ENCODE measurements at regions not wholly inside any gene's neighbourhood (a gene's known extent, or its start where the extent isn't known, plus 50 kb on each side); places are given as distances from the start of the nearest gene placed in this dataset.

DNA sequence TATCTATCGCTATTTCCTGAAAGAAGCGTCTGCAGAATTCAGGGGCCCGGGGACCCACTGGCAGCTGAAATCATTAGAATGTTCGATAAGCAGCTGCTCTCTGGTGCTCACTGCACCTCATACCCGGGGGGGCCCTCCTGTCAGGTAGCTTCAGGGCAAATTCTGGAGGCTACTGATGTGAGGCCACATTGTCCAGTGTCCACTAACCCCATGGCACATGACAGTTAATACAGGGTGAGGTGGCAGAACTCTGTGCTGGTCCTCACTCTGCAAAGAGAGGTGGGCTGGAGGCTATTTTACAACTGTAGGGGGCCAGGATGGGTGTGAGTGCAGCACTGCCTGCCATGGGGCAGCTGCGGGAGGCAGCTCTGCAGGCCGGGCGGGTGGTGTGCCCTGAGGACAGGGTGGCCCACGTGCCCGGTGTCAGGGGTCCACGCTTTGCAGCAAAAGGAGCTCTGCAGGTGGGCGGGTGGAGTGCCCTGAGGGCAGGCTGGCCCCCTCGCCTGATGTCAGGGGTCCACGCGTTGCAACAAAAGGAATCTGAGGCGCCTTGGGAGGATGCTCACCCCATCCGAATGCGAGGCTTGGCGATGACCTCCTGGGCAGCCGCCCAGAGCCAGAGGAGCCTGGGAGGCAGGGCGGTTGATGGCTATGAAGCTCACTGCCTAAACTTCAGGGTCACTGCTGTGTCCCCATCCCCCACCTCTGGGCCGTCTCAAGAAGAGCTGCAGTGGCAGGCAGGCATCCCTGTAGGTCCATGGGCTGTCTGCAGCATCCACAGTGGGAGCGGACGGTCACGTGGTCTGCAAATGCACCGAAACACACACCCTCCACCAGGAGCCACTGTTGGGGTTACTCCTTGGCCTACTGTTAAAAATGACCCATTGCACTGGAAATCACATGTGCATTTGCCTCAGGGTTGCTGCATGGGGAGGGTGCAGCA, 207.0 kb upstream of the SALL3 start:
- no peak overlapping the region for H2AFZ ChIP-seq (ENCODE audit: insufficient read depth, low read depth, low read length, poor library complexity, severe bottlenecking)
- H3K9me3 ChIP-seq (replicated peaks in 1 of 2; ENCODE audit: control insufficient read depth in 1 of 2, insufficient read depth in 1 of 2, low read length in 2 of 2): no peaks in the 10 kb centered on the region
- H3K36me3 Mint-ChIP-seq: no peaks in the 10 kb centered on the region
- no peak for DNase-seq
- TF ChIP-seq, protein P1, sequence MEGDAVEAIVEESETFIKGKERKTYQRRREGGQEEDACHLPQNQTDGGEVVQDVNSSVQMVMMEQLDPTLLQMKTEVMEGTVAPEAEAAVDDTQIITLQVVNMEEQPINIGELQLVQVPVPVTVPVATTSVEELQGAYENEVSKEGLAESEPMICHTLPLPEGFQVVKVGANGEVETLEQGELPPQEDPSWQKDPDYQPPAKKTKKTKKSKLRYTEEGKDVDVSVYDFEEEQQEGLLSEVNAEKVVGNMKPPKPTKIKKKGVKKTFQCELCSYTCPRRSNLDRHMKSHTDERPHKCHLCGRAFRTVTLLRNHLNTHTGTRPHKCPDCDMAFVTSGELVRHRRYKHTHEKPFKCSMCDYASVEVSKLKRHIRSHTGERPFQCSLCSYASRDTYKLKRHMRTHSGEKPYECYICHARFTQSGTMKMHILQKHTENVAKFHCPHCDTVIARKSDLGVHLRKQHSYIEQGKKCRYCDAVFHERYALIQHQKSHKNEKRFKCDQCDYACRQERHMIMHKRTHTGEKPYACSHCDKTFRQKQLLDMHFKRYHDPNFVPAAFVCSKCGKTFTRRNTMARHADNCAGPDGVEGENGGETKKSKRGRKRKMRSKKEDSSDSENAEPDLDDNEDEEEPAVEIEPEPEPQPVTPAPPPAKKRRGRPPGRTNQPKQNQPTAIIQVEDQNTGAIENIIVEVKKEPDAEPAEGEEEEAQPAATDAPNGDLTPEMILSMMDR (IDR thresholded peaks at IDR 0.05): no peak
- WGBS (ENCODE audit: insufficient coverage): 88% methylated on average over 24 of the region's 26 CpGs
- H3K4me3 ChIP-seq (replicated peaks in 1 of 3; ENCODE audit: low read depth in 2 of 3, low read length in 3 of 3): no peak overlapping the region
- H4K20me1 ChIP-seq (ENCODE audit: insufficient read depth, low read length): no peaks in the 10 kb centered on the region
- no peaks in the 10 kb centered on the region for H3K79me2 ChIP-seq (ENCODE audit: insufficient read depth, low read length)
- no peaks in the 10 kb centered on the region for H3K4me1 ChIP-seq (ENCODE audit: control insufficient read depth in 1 of 2, insufficient read depth in 2 of 2, low read length in 2 of 2)
- H3K9ac ChIP-seq (ENCODE audit: insufficient read depth, low read length, poor library complexity, severe bottlenecking): no peak overlapping the region
- no peaks in the 10 kb centered on the region for H3K27me3 ChIP-seq (ENCODE audit: control insufficient read depth in 2 of 2, insufficient read depth in 2 of 2, low read length in 2 of 2)
- H3K4me2 ChIP-seq (replicated peaks; ENCODE audit: extremely low read depth, low read length, poor library complexity, severe bottlenecking): no peak overlapping the region
- no peak overlapping the region for H3K4me3 Mint-ChIP-seq
- no peaks in the 10 kb centered on the region for H3K4me1 Mint-ChIP-seq
- H3K27me3 Mint-ChIP-seq (ENCODE audit: low read depth in 3 of 3): peaks cover 4 to 10% (median 8%) of the 10 kb centered on the region in 3 donors
- H3K27ac ChIP-seq (ENCODE audit: low read depth in 1 of 2, low read length in 2 of 2): no peak overlapping the region
- peak overlapping the region in 1 of 7 donors; percentile 55 for H3K27ac Mint-ChIP-seq
- no peaks in the 10 kb centered on the region for H3K36me3 ChIP-seq (replicated peaks in 1 of 2; ENCODE audit: control insufficient read depth in 1 of 2, insufficient read depth in 2 of 2, low read length in 2 of 2)
- intact Hi-C loops (cut with micrococcal nuclease): no loop called here
- H3K9me3 Mint-ChIP-seq: no peaks in the 10 kb centered on the region

DNA sequence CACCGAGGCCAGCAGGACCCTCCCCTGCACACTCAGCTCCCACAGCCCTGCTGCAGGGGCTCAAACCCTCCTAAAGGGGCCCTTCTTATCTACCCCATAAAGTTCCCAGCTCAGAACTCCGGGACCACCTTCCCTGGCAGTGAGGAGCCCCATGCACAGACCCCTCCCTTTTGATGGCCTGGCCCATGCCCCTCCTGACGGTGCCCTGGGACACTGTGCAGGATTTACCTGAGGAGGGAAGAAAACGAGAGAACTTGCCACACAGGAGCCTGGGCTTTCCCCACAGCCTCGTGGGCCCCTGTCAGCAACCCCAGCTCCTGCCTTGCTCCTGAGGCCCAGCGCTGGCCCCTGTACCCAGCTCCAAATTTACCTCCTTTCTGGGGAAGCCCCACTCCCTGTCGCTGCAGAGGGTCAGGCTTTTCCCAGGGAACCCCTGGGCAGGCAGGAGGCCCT, 206.3 kb upstream of the SALL3 start:
- Histone ChIP-seq H3K9ac (ENCODE audit: insufficient read depth, low read length, poor library complexity, severe bottlenecking) (no peak overlapping the region), H3K36me3 (replicated peaks in 1 of 2; ENCODE audit: control insufficient read depth in 1 of 2, insufficient read depth in 2 of 2, low read length in 2 of 2) (no peaks in the 10 kb centered on the region), H4K20me1 (ENCODE audit: insufficient read depth, low read length) (no peaks in the 10 kb centered on the region), H3K4me3 (replicated peaks in 1 of 3; ENCODE audit: low read depth in 2 of 3, low read length in 3 of 3) (no peak overlapping the region), H3K27ac (ENCODE audit: low read depth in 1 of 2, low read length in 2 of 2) (no peak overlapping the region), H3K4me2 (replicated peaks; ENCODE audit: extremely low read depth, low read length, poor library complexity, severe bottlenecking) (no peak overlapping the region), H2AFZ (ENCODE audit: insufficient read depth, low read depth, low read length, poor library complexity, severe bottlenecking) (no peak overlapping the region), H3K9me3 (replicated peaks in 1 of 2; ENCODE audit: control insufficient read depth in 1 of 2, insufficient read depth in 1 of 2, low read length in 2 of 2) (no peaks in the 10 kb centered on the region), H3K79me2 (ENCODE audit: insufficient read depth, low read length) (no peaks in the 10 kb centered on the region), H3K4me1 (ENCODE audit: control insufficient read depth in 1 of 2, insufficient read depth in 2 of 2, low read length in 2 of 2) (no peaks in the 10 kb centered on the region), H3K27me3 (ENCODE audit: control insufficient read depth in 2 of 2, insufficient read depth in 2 of 2, low read length in 2 of 2) (no peaks in the 10 kb centered on the region)
- TF ChIP-seq, protein P1 (IDR thresholded peaks at IDR 0.05): no peak
- WGBS (ENCODE audit: insufficient coverage): 87% methylated on average over 6 of the region's 7 CpGs
- no peaks in the 10 kb centered on the region for H3K9me3 Mint-ChIP-seq
- no peak overlapping the region for H3K27ac Mint-ChIP-seq
- no peak for DNase-seq
- H3K36me3 Mint-ChIP-seq: no peaks in the 10 kb centered on the region
- no peaks in the 10 kb centered on the region for H3K4me1 Mint-ChIP-seq
- H3K27me3 Mint-ChIP-seq (ENCODE audit: low read depth in 3 of 3): peaks cover 5 to 10% (median 8%) of the 10 kb centered on the region in 3 donors
- no peak overlapping the region for H3K4me3 Mint-ChIP-seq
- intact Hi-C loops (cut with micrococcal nuclease): no loop called here
